Neuronal stem cell (in vitro differentiated cells): ENCODE measurements at regions not wholly inside any gene's neighbourhood (a gene's known extent, or its start where the extent isn't known, plus 50 kb on each side); places are given as distances from the start of the nearest gene placed in this dataset.

Experiments
- DNase-seq: peaks from one replicate; pipeline ENCODE4 v3.0.0-alpha.2; 2013; ENCODE audit warnings: low spot score
- H2AFZ ChIP-seq: one replicate; pipeline ENCODE4 v1.6.1; 2013; ENCODE audit warnings: mild to moderate bottlenecking, low read length, inconsistent platforms
- H2AK5ac ChIP-seq: 2 replicates; pipeline ENCODE4 v1.6.1; 2013; ENCODE audit warnings: low read depth, mild to moderate bottlenecking, inconsistent platforms, low read length, moderate library complexity, mixed read lengths
- H2BK120ac ChIP-seq: 2 replicates; pipeline ENCODE4 v1.6.1; 2013; ENCODE audit warnings: low read depth, mild to moderate bottlenecking, inconsistent platforms, low read length, moderate library complexity, mixed read lengths
- H2BK12ac ChIP-seq: one replicate; pipeline ENCODE4 v1.6.1; 2013; ENCODE audit warnings: low read length, inconsistent platforms
- H2BK15ac ChIP-seq: 2 replicates; pipeline ENCODE4 v1.6.1; 2013; ENCODE audit warnings: mild to moderate bottlenecking, low read length, inconsistent platforms, mixed read lengths
- H2BK5ac ChIP-seq: one replicate; pipeline ENCODE4 v1.6.1; 2013; ENCODE audit warnings: inconsistent platforms, mild to moderate bottlenecking, low read length, moderate library complexity
- H3K14ac ChIP-seq: one replicate; pipeline ENCODE4 v1.6.1; 2013; ENCODE audit warnings: low read length, inconsistent platforms
- H3K18ac ChIP-seq: 2 replicates; pipeline ENCODE4 v1.6.1; 2013; ENCODE audit warnings: low read length, inconsistent platforms
- H3K23ac ChIP-seq: 2 replicates; pipeline ENCODE4 v1.6.1; 2013; ENCODE audit warnings: low read depth, mild to moderate bottlenecking, mixed read lengths, low read length, inconsistent platforms; ENCODE audit not compliant: poor library complexity
- H3K27ac ChIP-seq: replicated peaks from 3 replicates; pipeline ENCODE4 v1.5.1; 2013; ENCODE audit warnings: low read length, inconsistent platforms
- H3K27me3 ChIP-seq, 3 experiments: 2 replicates each; pipeline ENCODE4 v1.6.1; 2013; ENCODE audit warnings: low read length in 3 of 3, mild to moderate bottlenecking in 2 of 3, inconsistent platforms in 1 of 3, low read depth in 1 of 3, mixed read lengths in 1 of 3, moderate library complexity in 1 of 3; ENCODE audit not compliant: control insufficient read depth in 3 of 3, insufficient read depth in 3 of 3
- H3K36me3 ChIP-seq, 2 donors: replicated peaks in 1 of 2; 2 replicates each; pipeline ENCODE4 v1.6.1; 2013; ENCODE audit warnings: low read length in 2 of 2; ENCODE audit not compliant: control insufficient read depth in 2 of 2, insufficient read depth in 2 of 2
- H3K4ac ChIP-seq: 2 replicates; pipeline ENCODE4 v1.6.1; 2013; ENCODE audit warnings: inconsistent platforms, mild to moderate bottlenecking, low read length, moderate library complexity
- H3K4me1 ChIP-seq, 2 donors: 1 replicate in 1 of 2; 2 replicates in 1 of 2; pipeline ENCODE4 v1.6.1; 2013; ENCODE audit warnings: low read length in 2 of 2, low read depth in 1 of 2; ENCODE audit not compliant: control insufficient read depth in 2 of 2, insufficient read depth in 1 of 2
- H3K4me2 ChIP-seq: one replicate; pipeline ENCODE4 v1.6.1; 2013; ENCODE audit warnings: mild to moderate bottlenecking, low read length, inconsistent platforms; ENCODE audit not compliant: insufficient read depth, poor library complexity, severe bottlenecking
- H3K4me3 ChIP-seq, 2 donors: 2 replicates each; pipeline ENCODE4 v1.5.1; 2013; ENCODE audit warnings: low read length in 2 of 2, mild to moderate bottlenecking in 2 of 2, inconsistent platforms in 1 of 2, moderate library complexity in 1 of 2
- H3K79me1 ChIP-seq: one replicate; pipeline ENCODE4 v1.6.1; 2013; ENCODE audit warnings: low read depth, mild to moderate bottlenecking, inconsistent platforms, low read length, moderate library complexity
- H3K9ac ChIP-seq: one replicate; pipeline ENCODE4 v1.6.1; 2013; ENCODE audit warnings: mild to moderate bottlenecking, low read depth, low read length, inconsistent platforms; ENCODE audit not compliant: poor library complexity
- H3K9me3 ChIP-seq, 2 donors: replicated peaks in 1 of 2; 2 replicates each; pipeline versions ENCODE3 to v1.6.1; 2013; ENCODE audit warnings: low read length in 2 of 2, mild to moderate bottlenecking in 2 of 2, inconsistent platforms in 1 of 2, low read depth in 1 of 2, mixed read lengths in 1 of 2, moderate library complexity in 1 of 2; ENCODE audit not compliant: control insufficient read depth in 2 of 2, insufficient read depth in 1 of 2
- H4K8ac ChIP-seq: one replicate; pipeline ENCODE4 v1.6.1; 2013; ENCODE audit warnings: low read depth, mild to moderate bottlenecking, inconsistent platforms, low read length, moderate library complexity
- H4K91ac ChIP-seq: one replicate; pipeline ENCODE4 v1.6.1; 2013; ENCODE audit warnings: low read length, low read depth, mild to moderate bottlenecking, inconsistent platforms; ENCODE audit not compliant: poor library complexity
- WGBS, 2 donors: extraction: QIAGEN DNeasy Blood & Tissue Kit; methylation state at CpG; one replicate each; pipeline ENCODE4 v1.1.7; 2013; ENCODE audit warnings: missing lambda C conversion rate in 2 of 2, mixed read lengths in 1 of 2; ENCODE audit not compliant: insufficient read length in 2 of 2, insufficient replicate concordance in 1 of 2; ENCODE audit errors: extremely low coverage in 2 of 2; 5-methylcytosine and 5-hydroxymethylcytosine counted together

DNA sequence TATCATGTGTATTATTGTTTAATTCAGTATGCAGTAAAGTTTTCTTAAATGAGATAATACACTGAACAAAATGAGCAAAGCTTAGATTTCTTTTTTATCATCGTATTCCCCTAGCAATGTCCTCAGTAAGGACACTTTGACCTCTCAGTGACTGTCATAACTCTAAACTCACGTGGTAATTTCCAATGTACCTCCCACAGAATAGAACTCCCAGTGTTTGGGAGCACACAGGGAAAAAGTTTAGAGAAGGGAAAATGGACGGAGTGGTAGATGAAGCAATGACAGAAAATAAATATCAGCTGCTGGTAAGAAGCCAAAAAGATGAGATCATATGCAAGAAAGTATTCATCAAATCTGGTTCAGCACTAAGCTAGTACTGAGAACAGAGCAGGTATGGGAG lies 758.6 kb upstream of the KCND2 start:
- Histone ChIP-seq H3K4ac (no peak overlapping the region), H2BK120ac (no peak overlapping the region), H3K27ac (no peak overlapping the region), H3K23ac (no peak overlapping the region), H2BK12ac (no peak overlapping the region), H3K4me1 (no peaks in the 10 kb centered on the region), H3K27me3 (no peaks in the 10 kb centered on the region), H3K4me2 (no peak overlapping the region), H3K4me3 (no peak overlapping the region), H3K79me1 (no peaks in the 10 kb centered on the region), H3K18ac (no peak overlapping the region), H4K91ac (no peak overlapping the region), H2AK5ac (no peak overlapping the region), H2BK5ac (no peak overlapping the region), H3K14ac (no peak overlapping the region), H4K8ac (no peak overlapping the region), H2AFZ (no peak overlapping the region), H3K36me3 (no peaks in the 10 kb centered on the region), H2BK15ac (no peak overlapping the region), H3K9ac (no peak overlapping the region), H3K9me3 (no peaks in the 10 kb centered on the region)
- DNase-seq, result no peak
- WGBS, 2 donors, result no CpG with 5 or more reads among the region's 3 CpGs

DNA sequence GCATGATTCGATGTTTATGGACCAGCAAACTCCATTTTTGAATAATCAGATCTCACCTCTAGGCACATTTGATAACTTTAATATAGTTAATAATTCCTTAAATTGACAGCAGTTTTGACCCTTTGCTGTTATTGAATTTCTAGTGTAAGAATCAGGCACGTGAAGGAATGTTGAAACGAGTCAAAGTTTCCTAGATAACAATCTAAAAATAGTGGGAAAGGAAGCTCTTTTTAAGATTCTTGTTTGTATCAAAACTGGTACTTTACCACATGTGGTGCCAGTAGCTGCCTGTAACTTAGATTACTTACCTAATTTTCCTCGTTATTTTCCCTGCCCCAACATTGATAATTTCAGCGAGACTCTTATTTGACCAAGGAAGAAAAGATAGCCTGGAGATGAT lies 757.8 kb upstream of the KCND2 start:
- Histone ChIP-seq H4K8ac (no peak overlapping the region), H4K91ac (no peak overlapping the region), H3K4ac (no peak overlapping the region), H3K23ac (no peak overlapping the region), H2AFZ (no peak overlapping the region), H2BK120ac (no peak overlapping the region), H3K27me3 (no peaks in the 10 kb centered on the region), H3K27ac (no peak overlapping the region), H3K4me1 (no peaks in the 10 kb centered on the region), H3K9ac (no peak overlapping the region), H2BK15ac (no peak overlapping the region), H3K14ac (no peak overlapping the region), H3K79me1 (no peaks in the 10 kb centered on the region), H3K9me3 (no peaks in the 10 kb centered on the region), H3K4me3 (no peak overlapping the region), H2BK12ac (no peak overlapping the region), H2BK5ac (no peak overlapping the region), H3K18ac (no peak overlapping the region), H2AK5ac (no peak overlapping the region), H3K4me2 (no peak overlapping the region), H3K36me3 (no peaks in the 10 kb centered on the region)
- no CpG with 5 or more reads among the region's 5 CpGs for WGBS, 2 donors
- no peak for DNase-seq

DNA sequence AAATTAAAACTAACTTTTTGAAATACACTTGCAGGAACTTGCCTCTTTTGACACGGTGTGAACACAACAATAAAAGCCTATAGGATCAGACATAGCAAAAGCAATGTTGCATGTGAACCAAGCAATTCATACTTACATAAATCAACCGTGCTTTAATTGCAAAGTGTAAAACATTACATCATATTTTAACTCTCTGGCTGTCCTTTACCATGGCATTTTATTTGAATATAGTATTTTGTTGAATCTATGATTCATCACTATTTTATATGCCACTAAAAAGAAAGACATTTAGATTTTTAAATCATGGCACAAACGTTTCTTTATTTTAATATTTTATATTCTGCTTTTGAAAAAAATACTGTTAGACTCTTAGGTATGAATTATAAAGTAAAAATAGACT lies 757.0 kb upstream of the KCND2 start:
- H2BK15ac ChIP-seq, result no peak overlapping the region
- no peak overlapping the region for H2BK12ac ChIP-seq
- H3K23ac ChIP-seq, result no peak overlapping the region
- H3K9me3 ChIP-seq, result no peaks in the 10 kb centered on the region
- no CpG with 5 or more reads among the region's 3 CpGs for WGBS, 2 donors
- no peaks in the 10 kb centered on the region for H3K79me1 ChIP-seq
- no peak overlapping the region for H3K14ac ChIP-seq
- H3K27me3 ChIP-seq, result no peaks in the 10 kb centered on the region
- H3K4me3 ChIP-seq, result no peak overlapping the region
- no peaks in the 10 kb centered on the region for H3K36me3 ChIP-seq
- no peak overlapping the region for H3K4ac ChIP-seq
- H3K4me1 ChIP-seq, result no peaks in the 10 kb centered on the region
- H2AFZ ChIP-seq, result no peak overlapping the region
- no peak for DNase-seq
- H3K4me2 ChIP-seq, result no peak overlapping the region
- H3K9ac ChIP-seq, result no peak overlapping the region
- no peak overlapping the region for H4K91ac ChIP-seq
- no peak overlapping the region for H2AK5ac ChIP-seq
- no peak overlapping the region for H2BK120ac ChIP-seq
- H2BK5ac ChIP-seq, result no peak overlapping the region
- H3K18ac ChIP-seq, result no peak overlapping the region
- H4K8ac ChIP-seq, result no peak overlapping the region
- no peak overlapping the region for H3K27ac ChIP-seq

- no peak overlapping the region for H3K18ac ChIP-seq
- no peak overlapping the region for H3K14ac ChIP-seq
- H3K79me1 ChIP-seq, result no peaks in the 10 kb centered on the region
- no peak for DNase-seq
- no peaks in the 10 kb centered on the region for H3K27me3 ChIP-seq
- H3K4me2 ChIP-seq, result no peak overlapping the region
- H3K9me3 ChIP-seq, result no peaks in the 10 kb centered on the region
- H3K27ac ChIP-seq, result no peak overlapping the region
- no peak overlapping the region for H4K8ac ChIP-seq
- no peaks in the 10 kb centered on the region for H3K36me3 ChIP-seq
- H3K4ac ChIP-seq, result no peak overlapping the region
- no peak overlapping the region for H2BK120ac ChIP-seq
- no peak overlapping the region for H2BK12ac ChIP-seq
- no peak overlapping the region for H2AFZ ChIP-seq
- H3K23ac ChIP-seq, result no peak overlapping the region
- WGBS, 2 donors, result no CpG with 5 or more reads among the region's 1 CpG
- no peak overlapping the region for H3K9ac ChIP-seq
- H2BK15ac ChIP-seq, result no peak overlapping the region
- no peak overlapping the region for H2BK5ac ChIP-seq
- H3K4me1 ChIP-seq, result no peaks in the 10 kb centered on the region
- no peak overlapping the region for H3K4me3 ChIP-seq
- H4K91ac ChIP-seq, result no peak overlapping the region
- no peak overlapping the region for H2AK5ac ChIP-seq
These were observed 750.7 kb upstream of the KCND2 start for GRCh38 chr7:119522263-119522662.
